ENCODE measurements at regions not wholly inside any gene's neighbourhood (a gene's known extent, or its start where the extent isn't known, plus 50 kb on each side); places are given as distances from the start of the nearest gene placed in this dataset.

DNA sequence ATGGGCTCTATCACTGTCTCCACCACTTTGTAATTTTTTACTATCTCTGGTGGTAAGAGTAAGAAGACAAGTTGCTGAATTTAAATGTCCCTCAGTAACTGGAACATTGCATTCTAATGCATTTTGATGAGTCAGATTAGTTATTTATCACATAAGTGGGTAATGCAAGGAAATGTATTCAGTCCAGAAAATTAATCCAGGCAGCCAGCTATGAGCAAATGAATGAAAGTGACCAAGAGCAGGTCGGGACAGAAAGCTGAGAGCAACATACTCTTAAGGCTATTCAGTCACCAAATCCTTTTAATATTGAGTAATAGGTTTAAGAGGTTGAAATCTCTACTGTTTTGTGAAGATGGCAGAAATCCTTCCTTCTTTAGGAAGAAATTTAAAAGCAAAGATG lies 265.5 kb upstream of the PARD3B start:
- H3K9ac ChIP-seq (ENCODE audit: low read length): no peak overlapping the region
- no peaks in the 10 kb centered on the region for H3F3A ChIP-seq (ENCODE audit: insufficient read depth, low read length)
- no peak for TF ChIP-seq EZH2phosphoT487 (IDR thresholded peaks at IDR 0.05; ENCODE audit: low read length)
- no peak for TF ChIP-seq EZH2 (optimal IDR thresholded peaks at IDR 0.05; ENCODE audit: low read depth, low read length)
- TF ChIP-seq, protein P1, sequence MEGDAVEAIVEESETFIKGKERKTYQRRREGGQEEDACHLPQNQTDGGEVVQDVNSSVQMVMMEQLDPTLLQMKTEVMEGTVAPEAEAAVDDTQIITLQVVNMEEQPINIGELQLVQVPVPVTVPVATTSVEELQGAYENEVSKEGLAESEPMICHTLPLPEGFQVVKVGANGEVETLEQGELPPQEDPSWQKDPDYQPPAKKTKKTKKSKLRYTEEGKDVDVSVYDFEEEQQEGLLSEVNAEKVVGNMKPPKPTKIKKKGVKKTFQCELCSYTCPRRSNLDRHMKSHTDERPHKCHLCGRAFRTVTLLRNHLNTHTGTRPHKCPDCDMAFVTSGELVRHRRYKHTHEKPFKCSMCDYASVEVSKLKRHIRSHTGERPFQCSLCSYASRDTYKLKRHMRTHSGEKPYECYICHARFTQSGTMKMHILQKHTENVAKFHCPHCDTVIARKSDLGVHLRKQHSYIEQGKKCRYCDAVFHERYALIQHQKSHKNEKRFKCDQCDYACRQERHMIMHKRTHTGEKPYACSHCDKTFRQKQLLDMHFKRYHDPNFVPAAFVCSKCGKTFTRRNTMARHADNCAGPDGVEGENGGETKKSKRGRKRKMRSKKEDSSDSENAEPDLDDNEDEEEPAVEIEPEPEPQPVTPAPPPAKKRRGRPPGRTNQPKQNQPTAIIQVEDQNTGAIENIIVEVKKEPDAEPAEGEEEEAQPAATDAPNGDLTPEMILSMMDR (IDR thresholded peaks at IDR 0.05; ENCODE audit: low read length): no peak
- DNase-seq: no peak
- no peaks in the 10 kb centered on the region for H3K9me3 ChIP-seq (replicated peaks; ENCODE audit: insufficient read depth, low read length)
- no peaks in the 10 kb centered on the region for H3K79me2 ChIP-seq (ENCODE audit: low read length)
- no peak overlapping the region for H3K4me3 ChIP-seq (ENCODE audit: low read length)
- no peaks in the 10 kb centered on the region for H3K27me3 ChIP-seq (replicated peaks; ENCODE audit: insufficient read depth, low read length)
- H4K20me1 ChIP-seq (ENCODE audit: insufficient read depth, low read length): no peaks in the 10 kb centered on the region
- no peaks in the 10 kb centered on the region for H3K36me3 ChIP-seq (replicated peaks; ENCODE audit: insufficient read depth, low read length)
- H2AFZ ChIP-seq (ENCODE audit: low read length): no peak overlapping the region
- no peaks in the 10 kb centered on the region for H3K4me1 ChIP-seq (ENCODE audit: low read length)
- no peak overlapping the region for H3K27ac ChIP-seq (ENCODE audit: low read length)
- H3K9me2 ChIP-seq (replicated peaks; ENCODE audit: insufficient read depth, low read length): no peaks in the 10 kb centered on the region
- no peak overlapping the region for H3K4me2 ChIP-seq (ENCODE audit: low read depth, low read length)

DNA sequence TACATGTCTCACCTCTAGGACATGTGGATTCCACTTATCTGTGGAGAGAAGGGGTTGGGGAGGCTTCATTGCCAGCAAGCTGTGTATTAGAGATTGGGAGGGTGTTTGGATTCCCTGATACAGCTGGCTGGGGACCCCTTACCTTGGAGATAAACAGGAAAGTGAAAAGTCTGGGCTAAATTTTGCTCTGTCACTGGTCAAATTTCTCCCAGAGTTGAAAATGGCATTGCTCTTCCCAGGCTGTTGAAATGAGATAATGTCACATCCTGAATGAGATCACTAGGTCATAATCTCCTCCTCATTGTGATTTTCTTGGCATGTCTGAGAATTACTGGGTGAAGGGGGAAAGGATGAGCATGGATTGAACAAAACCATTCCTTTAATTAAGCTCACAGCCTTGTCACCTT lies 265.0 kb upstream of the PARD3B start:
- no peak overlapping the region for H3K9ac ChIP-seq (ENCODE audit: low read length)
- no peaks in the 10 kb centered on the region for H3K9me2 ChIP-seq (replicated peaks; ENCODE audit: insufficient read depth, low read length)
- H3K79me2 ChIP-seq (ENCODE audit: low read length): no peaks in the 10 kb centered on the region
- H3K27me3 ChIP-seq (replicated peaks; ENCODE audit: insufficient read depth, low read length): no peaks in the 10 kb centered on the region
- H3K9me3 ChIP-seq (replicated peaks; ENCODE audit: insufficient read depth, low read length): no peaks in the 10 kb centered on the region
- H4K20me1 ChIP-seq (ENCODE audit: insufficient read depth, low read length): no peaks in the 10 kb centered on the region
- H3K4me3 ChIP-seq (ENCODE audit: low read length): no peak overlapping the region
- H3K27ac ChIP-seq (ENCODE audit: low read length): no peak overlapping the region
- H3K36me3 ChIP-seq (replicated peaks; ENCODE audit: insufficient read depth, low read length): no peaks in the 10 kb centered on the region
- no peak overlapping the region for H3K4me2 ChIP-seq (ENCODE audit: low read depth, low read length)
- H3K4me1 ChIP-seq (ENCODE audit: low read length): no peaks in the 10 kb centered on the region
- H2AFZ ChIP-seq (ENCODE audit: low read length): no peak overlapping the region
- DNase-seq: no peak
- TF ChIP-seq EZH2 (optimal IDR thresholded peaks at IDR 0.05; ENCODE audit: low read depth, low read length): no peak
- no peak for TF ChIP-seq EZH2phosphoT487 (IDR thresholded peaks at IDR 0.05; ENCODE audit: low read length)
- TF ChIP-seq, protein P1 (IDR thresholded peaks at IDR 0.05; ENCODE audit: low read length): no peak
- no peaks in the 10 kb centered on the region for H3F3A ChIP-seq (ENCODE audit: insufficient read depth, low read length)

DNA sequence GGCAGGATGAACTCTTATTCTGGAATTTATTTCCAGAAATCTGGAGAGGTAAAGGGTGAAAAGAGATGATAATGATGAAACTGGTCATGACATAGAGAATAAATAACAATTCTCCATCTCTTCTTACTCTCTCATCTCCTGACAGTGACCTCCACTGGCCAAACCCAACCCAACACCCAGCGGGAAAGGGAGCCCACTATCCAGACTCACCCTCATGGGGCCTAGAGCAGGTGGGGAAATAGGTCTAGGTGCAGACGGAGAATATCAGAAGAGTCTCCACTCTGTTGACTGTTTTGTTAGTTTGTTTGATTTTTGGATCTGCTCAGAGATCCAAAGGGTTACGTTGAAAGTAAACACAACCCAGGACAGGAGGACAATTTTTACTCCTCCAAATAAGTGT lies 263.2 kb upstream of the PARD3B start:
- Histone ChIP-seq H3K9ac (ENCODE audit: low read length) (no peak overlapping the region), H2AFZ (ENCODE audit: low read length) (no peak overlapping the region), H3K4me2 (ENCODE audit: low read depth, low read length) (no peak overlapping the region), H3K27me3 (replicated peaks; ENCODE audit: insufficient read depth, low read length) (no peaks in the 10 kb centered on the region), H4K20me1 (ENCODE audit: insufficient read depth, low read length) (no peaks in the 10 kb centered on the region), H3K4me1 (ENCODE audit: low read length) (no peaks in the 10 kb centered on the region), H3K36me3 (replicated peaks; ENCODE audit: insufficient read depth, low read length) (no peaks in the 10 kb centered on the region), H3K27ac (ENCODE audit: low read length) (no peak overlapping the region), H3K79me2 (ENCODE audit: low read length) (no peaks in the 10 kb centered on the region), H3F3A (ENCODE audit: insufficient read depth, low read length) (no peaks in the 10 kb centered on the region), H3K9me3 (replicated peaks; ENCODE audit: insufficient read depth, low read length) (no peaks in the 10 kb centered on the region), H3K9me2 (replicated peaks; ENCODE audit: insufficient read depth, low read length) (no peaks in the 10 kb centered on the region), H3K4me3 (ENCODE audit: low read length) (no peak overlapping the region)
- no peak for DNase-seq
- TF ChIP-seq EZH2 (optimal IDR thresholded peaks at IDR 0.05; ENCODE audit: low read depth, low read length) (no peak), EZH2phosphoT487 (IDR thresholded peaks at IDR 0.05; ENCODE audit: low read length) (no peak)
- TF ChIP-seq, protein P1 (IDR thresholded peaks at IDR 0.05; ENCODE audit: low read length): no peak
